HEK293 (cell line): ENCODE measurements at regions not wholly inside any gene's neighbourhood (a gene's known extent, or its start where the extent isn't known, plus 50 kb on each side); places are given as distances from the start of the nearest gene placed in this dataset.

Experiments
- CTCF ChIA-PET: fragments of 350-600 bp; formaldehyde crosslinking; extraction: SDS; loops from one replicate; lab custom pipeline; 2021; ENCODE audit warnings: antibody characterized with exemption; lab: Yijun Ruan, JAX
- POLR2A ChIA-PET: fragments of 300-600 bp; formaldehyde crosslinking; extraction: SDS; loops from one replicate; lab custom pipeline; 2020; ENCODE audit warnings: antibody characterized with exemption, inconsistent platforms; lab: Yijun Ruan, JAX
- H3K27ac ChIP-seq: fragments of 200-500 bp; sonication (Bioruptor generic); 2 replicates; pipeline ENCODE4 v1.5.1; 2014; ENCODE audit warnings: low read depth, low read length, control low read depth, inconsistent platforms; ENCODE audit errors: extremely low read depth
- H3K36me3 ChIP-seq, 2 experiments: fragments of 200-500 bp in 1 of 2; sonication (Bioruptor generic) in 1 of 2; 1 replicate in 1 of 2; 2 replicates in 1 of 2; pipeline ENCODE4 v1.5.1; 2014 to 2017; ENCODE audit warnings: inconsistent platforms in 2 of 2, low read length in 2 of 2; ENCODE audit not compliant: control insufficient read depth in 2 of 2, insufficient read depth in 1 of 2
- H3K4me1 ChIP-seq: fragments of 200-500 bp; sonication (Bioruptor generic); 2 replicates; pipeline ENCODE4 v1.5.1; 2014; ENCODE audit warnings: mild to moderate bottlenecking, low read length, inconsistent platforms; ENCODE audit not compliant: control insufficient read depth, insufficient read depth
- H3K4me3 ChIP-seq: 2 replicates; pipeline ENCODE4 v1.5.1; 2011; ENCODE audit warnings: low read depth, mild to moderate bottlenecking, control low read depth, low read length, moderate library complexity
- H3K9me3 ChIP-seq: fragments of 200-500 bp; sonication (Bioruptor generic); 2 replicates; pipeline ENCODE4 v1.5.1; 2014; ENCODE audit warnings: low read depth, low read length, inconsistent platforms; ENCODE audit not compliant: control insufficient read depth, insufficient read depth
- GLIS2 ChIP-seq: fragments of 450-650 bp; formaldehyde crosslinking; IDR thresholded peaks from 2 replicates; pipeline ENCODE4 v1.5.1; 2016; ENCODE audit warnings: missing biosample characterization, missing genetic modification characterization
- KLF7 ChIP-seq: fragments of 450-650 bp; formaldehyde crosslinking; IDR thresholded peaks from 2 replicates; pipeline ENCODE4 v1.5.1; 2016; ENCODE audit warnings: missing biosample characterization, missing genetic modification characterization, borderline replicate concordance
- MYNN ChIP-seq: fragments of 450-650 bp; formaldehyde crosslinking; IDR thresholded peaks from 2 replicates; pipeline ENCODE4 v1.5.1; 2016; ENCODE audit warnings: missing biosample characterization, missing genetic modification characterization, borderline replicate concordance
- PRDM1 ChIP-seq: fragments of 450-650 bp; formaldehyde crosslinking; IDR thresholded peaks from 2 replicates; pipeline ENCODE4; 2016; ENCODE audit warnings: missing biosample characterization, missing genetic modification characterization
- PRDM10 ChIP-seq: fragments of 450-650 bp; formaldehyde crosslinking; IDR thresholded peaks from 2 replicates; pipeline ENCODE4 v1.5.1; 2016; ENCODE audit warnings: missing biosample characterization, missing genetic modification characterization
- REST ChIP-seq: fragments of 450-650 bp; formaldehyde crosslinking; IDR thresholded peaks from 2 replicates; pipeline ENCODE4 v1.5.1; 2016; ENCODE audit warnings: missing biosample characterization, missing genetic modification characterization
- SP7 ChIP-seq: fragments of 450-650 bp; formaldehyde crosslinking; IDR thresholded peaks from 2 replicates; pipeline ENCODE4 v1.5.1; 2016; ENCODE audit warnings: missing biosample characterization, missing genetic modification characterization
- ZBTB21 ChIP-seq: fragments of 450-650 bp; formaldehyde crosslinking; IDR thresholded peaks from 2 replicates; pipeline ENCODE4 v1.5.1; 2017; ENCODE audit warnings: missing biosample characterization, missing genetic modification characterization
- ZIC2 ChIP-seq: fragments of 450-650 bp; formaldehyde crosslinking; IDR thresholded peaks from 2 replicates; pipeline ENCODE4 v1.5.1; 2016; ENCODE audit warnings: missing biosample characterization, missing genetic modification characterization
- ZNF311 ChIP-seq: fragments of 450-650 bp; formaldehyde crosslinking; IDR thresholded peaks from 2 replicates; pipeline ENCODE4 v1.5.1; 2017; ENCODE audit warnings: missing biosample characterization, missing genetic modification characterization, borderline replicate concordance
- ZNF473 ChIP-seq: fragments of 450-650 bp; formaldehyde crosslinking; IDR thresholded peaks from 2 replicates; pipeline ENCODE4 v1.5.1; 2017; ENCODE audit warnings: missing biosample characterization, missing genetic modification characterization
- ZNF501 ChIP-seq: fragments of 450-650 bp; formaldehyde crosslinking; IDR thresholded peaks from 2 replicates; pipeline ENCODE4 v1.5.1; 2016; ENCODE audit warnings: missing biosample characterization, missing genetic modification characterization
- ZNF513 ChIP-seq: fragments of 450-650 bp; IDR thresholded peaks from 2 replicates; pipeline ENCODE4 v1.5.1; 2018; ENCODE audit warnings: missing biosample characterization, missing genetic modification characterization
- ZNF514 ChIP-seq: fragments of 450-650 bp; formaldehyde crosslinking; IDR thresholded peaks from 2 replicates; pipeline ENCODE4 v1.5.1; 2016; ENCODE audit warnings: missing biosample characterization, missing genetic modification characterization
- ZNF585B ChIP-seq: fragments of 450-650 bp; formaldehyde crosslinking; IDR thresholded peaks from 2 replicates; pipeline ENCODE4 v1.5.1; 2016; ENCODE audit warnings: missing biosample characterization, missing genetic modification characterization
- ZNF596 ChIP-seq: fragments of 450-650 bp; IDR thresholded peaks from 2 replicates; pipeline ENCODE4 v1.5.0; 2018; ENCODE audit warnings: missing biosample characterization, mild to moderate bottlenecking, missing genetic modification characterization, moderate library complexity
- ZNF677 ChIP-seq: fragments of 450-650 bp; IDR thresholded peaks from 2 replicates; pipeline ENCODE4 v1.5.0; 2018; ENCODE audit warnings: missing biosample characterization, mild to moderate bottlenecking, missing genetic modification characterization, moderate library complexity
- ZNF843 ChIP-seq: fragments of 450-650 bp; formaldehyde crosslinking; IDR thresholded peaks from 2 replicates; pipeline ENCODE4 v1.5.1; 2016; ENCODE audit warnings: missing biosample characterization, missing genetic modification characterization

GRCh38 chr2:38237311-38237710 is 139.8 kb downstream of the ATL2 start (continued):
- TF ChIP-seq ZNF513 (no peak), ZNF311 (tag by site-specific recombination) (no peak), ZNF501 (tag by site-specific recombination) (no peak), ZNF473 (no peak)

- TF ChIP-seq ZBTB21 (tag by site-specific recombination) (no peak), SP7 (0 out of 2 replicates have a peak, but pooled peaks have one; percentile 29)
- CTCF ChIA-PET = interaction anchor here (0.6 to 1.5 kb wide), 8 partner anchors 9 to 120 kb away, joined by 3 to 6 read pairs (median 4); no protein-coding TSS in a partner anchor
- Histone ChIP-seq H3K36me3 (no peaks in the 10 kb centered on the region), H3K4me3 (no peak overlapping the region), H3K9me3 (no peaks in the 10 kb centered on the region), H3K27ac (no peak overlapping the region), H3K4me1 (no peaks in the 10 kb centered on the region; the same call in 1 of the 2 replicates)
- POLR2A ChIA-PET = interaction anchor here (0.9 kb wide), 1 partner anchor 13 kb away, joined by 3 read pairs; no protein-coding TSS in a partner anchor
Measured at GRCh38 chr2:38233231-38233983, 143.7 kb downstream of the ATL2 start.

- H3K4me1 ChIP-seq = no peaks in the 10 kb centered on the region; the same call in 1 of the 2 replicates
- H3K4me3 ChIP-seq = no peak overlapping the region
- H3K9me3 ChIP-seq = no peaks in the 10 kb centered on the region
- ChIA-PET POLR2A (no interaction called here), CTCF (interaction anchor here (0.6 to 1.2 kb wide), 2 partner anchors 16 to 29 kb away, joined by 3 to 4 read pairs; no protein-coding TSS in a partner anchor)
- H3K36me3 ChIP-seq = no peaks in the 10 kb centered on the region
- H3K27ac ChIP-seq = no peak overlapping the region
- TF ChIP-seq ZNF514 (tag by site-specific recombination) = no peak
- no peak for TF ChIP-seq KLF7
- TF ChIP-seq ZNF843 = no peak
- TF ChIP-seq MYNN (tag by site-specific recombination) = no peak
- no peak for TF ChIP-seq REST (tag by site-specific recombination)
- TF ChIP-seq PRDM1 (tag by site-specific recombination) = no peak
- no peak for TF ChIP-seq ZNF596
Measured at GRCh38 chr2:38232454-38232853, 144.6 kb downstream of the ATL2 start.

GRCh38 chr2:38230756-38231155 is 146.3 kb downstream of the ATL2 start:
- Histone ChIP-seq H3K4me3 (no peak overlapping the region), H3K27ac (no peak overlapping the region), H3K9me3 (no peaks in the 10 kb centered on the region), H3K4me1 (no peaks in the 10 kb centered on the region; the same call in 1 of the 2 replicates), H3K36me3 (no peaks in the 10 kb centered on the region)
- CTCF ChIA-PET = interaction anchor here (0.5 kb wide), 1 partner anchor 198 kb away, joined by 3 read pairs; no protein-coding TSS in a partner anchor
- POLR2A ChIA-PET = no interaction called here
- no peak for TF ChIP-seq ZNF677 (tag by site-specific recombination)
- no peak for TF ChIP-seq GLIS2 (tag by site-specific recombination)
- TF ChIP-seq ZIC2 (tag by site-specific recombination) = peak; percentile 35; the same call in 1 of the 2 replicates
- TF ChIP-seq ZNF585B (tag by site-specific recombination) = no peak
- 0 out of 2 replicates have a peak, but pooled peaks have one; percentile 10 for TF ChIP-seq PRDM10
